B cell (primary cell): ENCODE measurements at regions not wholly inside any gene's neighbourhood (a gene's known extent, or its start where the extent isn't known, plus 50 kb on each side); places are given as distances from the start of the nearest gene placed in this dataset.

Experiments
- CTCF ChIP-seq: fragments of 200-600 bp; IDR thresholded peaks from one replicate; pipeline ENCODE4 v1.8.0; 2022; ENCODE audit warnings: antibody characterized with exemption, mild to moderate bottlenecking
- EZH2 ChIP-seq: IDR thresholded peaks from 2 replicates; pipeline ENCODE4 v1.6.1; 2012; ENCODE audit warnings: borderline replicate concordance, low read depth, mild to moderate bottlenecking, moderate library complexity, low read length; ENCODE audit not compliant: insufficient read depth, poor library complexity, severe bottlenecking

- TF ChIP-seq CTCF (no peak), EZH2 (no peak)
These were observed 69.2 kb upstream of the OSBPL8 start for GRCh38 chr12:76628745-76629144.
